GM12865 (cell line): ENCODE measurements at regions not wholly inside any gene's neighbourhood (a gene's known extent, or its start where the extent isn't known, plus 50 kb on each side); places are given as distances from the start of the nearest gene placed in this dataset.
A peak's percentile ranks its signal among the peaks of the same experiment; 100 is the strongest.

ENCODE experiments used
- DNase-seq: peaks from one replicate; pipeline ENCODE4 v3.0.0; 2010; ENCODE audit warnings: low read depth
- H3K4me3 ChIP-seq: 2 replicates; pipeline ENCODE4 v1.5.1; 2011; ENCODE audit warnings: mild to moderate bottlenecking, low read depth, low read length, control low read depth
- CTCF ChIP-seq: IDR thresholded peaks from 2 replicates; pipeline ENCODE4 v1.5.1; 2011; ENCODE audit warnings: low read length, control low read depth, low read depth, inconsistent platforms; ENCODE audit not compliant: insufficient read depth; ENCODE audit errors: missing control alignments

GRCh38 chr11:69239641-69240040 is 54.3 kb upstream of the MYEOV start:
- DNase-seq, result no peak
- no peak overlapping the region for H3K4me3 ChIP-seq
- TF ChIP-seq CTCF, result no peak

- DNase-seq, result peak; percentile 21
- no peak overlapping the region for H3K4me3 ChIP-seq
- peak; percentile 33 for TF ChIP-seq CTCF
Measured at GRCh38 chr11:69240332-69241074, 53.5 kb upstream of the MYEOV start.

GRCh38 chr11:69241075-69241740 is 52.7 kb upstream of the MYEOV start:
- TF ChIP-seq CTCF, result no peak
- H3K4me3 ChIP-seq, result no peak overlapping the region
- DNase-seq, result no peak

- no peak for DNase-seq
- TF ChIP-seq CTCF, result no peak
- H3K4me3 ChIP-seq, result no peak overlapping the region
Measured at GRCh38 chr11:69241844-69242243, 52.1 kb upstream of the MYEOV start.

GRCh38 chr11:69242266-69242920 is 51.6 kb upstream of the MYEOV start:
- no peak for TF ChIP-seq CTCF
- peak; percentile 21 for DNase-seq

GRCh38 chr11:69243496-69244200 is 50.3 kb upstream of the MYEOV start:
- TF ChIP-seq CTCF, result no peak
- DNase-seq, result no peak
- H3K4me3 ChIP-seq, result no peak overlapping the region

More at GRCh38 chr11:69242266-69242920, 51.6 kb upstream of the MYEOV start:
- H3K4me3 ChIP-seq, result no peak overlapping the region
